ENCODE measurements at regions not wholly inside any gene's neighbourhood (a gene's known extent, or its start where the extent isn't known, plus 50 kb on each side); places are given as distances from the start of the nearest gene placed in this dataset.

DNA sequence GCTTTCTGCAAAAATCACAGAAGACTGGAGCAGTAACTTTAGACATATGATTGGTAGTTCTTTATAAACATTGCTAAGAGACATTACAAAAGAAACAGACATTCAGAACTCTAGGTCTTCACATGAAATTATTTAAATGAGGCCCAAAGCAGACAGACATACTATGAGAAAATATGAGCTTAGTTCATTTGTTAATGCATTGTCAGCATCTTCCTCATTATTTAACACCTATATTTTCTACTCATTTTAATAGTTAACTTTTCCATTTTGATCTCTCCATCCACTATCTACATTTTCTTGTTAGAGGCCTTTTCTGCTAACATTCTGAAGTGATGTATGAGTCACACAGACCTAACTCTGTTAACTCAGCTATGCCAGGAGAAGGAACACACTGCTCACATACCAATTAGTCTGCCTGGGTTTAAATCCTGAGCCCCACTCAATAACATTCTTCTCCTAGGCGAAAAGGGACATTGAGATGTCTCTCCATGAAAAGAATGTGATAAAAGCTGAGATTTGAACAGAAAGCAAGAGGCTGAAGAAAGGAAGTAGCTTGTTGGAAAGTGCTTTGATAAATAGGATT, 400.3 kb upstream of the PKDCC start:
- no peaks in the 10 kb centered on the region for H3K79me2 ChIP-seq (ENCODE audit: insufficient read depth, low read depth, low read length)
- TF ChIP-seq, protein P1, sequence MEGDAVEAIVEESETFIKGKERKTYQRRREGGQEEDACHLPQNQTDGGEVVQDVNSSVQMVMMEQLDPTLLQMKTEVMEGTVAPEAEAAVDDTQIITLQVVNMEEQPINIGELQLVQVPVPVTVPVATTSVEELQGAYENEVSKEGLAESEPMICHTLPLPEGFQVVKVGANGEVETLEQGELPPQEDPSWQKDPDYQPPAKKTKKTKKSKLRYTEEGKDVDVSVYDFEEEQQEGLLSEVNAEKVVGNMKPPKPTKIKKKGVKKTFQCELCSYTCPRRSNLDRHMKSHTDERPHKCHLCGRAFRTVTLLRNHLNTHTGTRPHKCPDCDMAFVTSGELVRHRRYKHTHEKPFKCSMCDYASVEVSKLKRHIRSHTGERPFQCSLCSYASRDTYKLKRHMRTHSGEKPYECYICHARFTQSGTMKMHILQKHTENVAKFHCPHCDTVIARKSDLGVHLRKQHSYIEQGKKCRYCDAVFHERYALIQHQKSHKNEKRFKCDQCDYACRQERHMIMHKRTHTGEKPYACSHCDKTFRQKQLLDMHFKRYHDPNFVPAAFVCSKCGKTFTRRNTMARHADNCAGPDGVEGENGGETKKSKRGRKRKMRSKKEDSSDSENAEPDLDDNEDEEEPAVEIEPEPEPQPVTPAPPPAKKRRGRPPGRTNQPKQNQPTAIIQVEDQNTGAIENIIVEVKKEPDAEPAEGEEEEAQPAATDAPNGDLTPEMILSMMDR (conservative IDR thresholded peaks at IDR 0.05; ENCODE audit: low read length) = no peak
- no peaks in the 10 kb centered on the region for H3K9me2 ChIP-seq (ENCODE audit: insufficient read depth, low read length)
- ChIA-PET POLR2A (no interaction called here), CTCF (ENCODE audit: unreplicated experiment) (no interaction called here)
- no peaks in the 10 kb centered on the region for H3K9me3 ChIP-seq (ENCODE audit: low read length)
- BruUV-seq (replicated peaks) = no TSS peak
- H3K36me3 ChIP-seq (ENCODE audit: insufficient read depth, low read length) = no peaks in the 10 kb centered on the region
- intact Hi-C loops (cut with micrococcal nuclease; ENCODE audit: unreplicated experiment) = no loop called here
- no peak overlapping the region for H3K4me3 ChIP-seq (ENCODE audit: low read depth, low read length, poor library complexity, severe bottlenecking)
- H3K4me2 ChIP-seq (ENCODE audit: low read length) = no peak overlapping the region
- H4K20me1 ChIP-seq (ENCODE audit: insufficient read depth, low read length) = no peaks in the 10 kb centered on the region
- H3K27ac ChIP-seq (ENCODE audit: low read depth, low read length, poor library complexity, severe bottlenecking) = no peak overlapping the region
- no peaks in the 10 kb centered on the region for H3K4me1 ChIP-seq (ENCODE audit: insufficient read depth, low read length, poor library complexity, severe bottlenecking)
- no peak for DNase-seq (ENCODE audit: low spot score)
- H2AFZ ChIP-seq (ENCODE audit: low read length) = no peak overlapping the region

DNA sequence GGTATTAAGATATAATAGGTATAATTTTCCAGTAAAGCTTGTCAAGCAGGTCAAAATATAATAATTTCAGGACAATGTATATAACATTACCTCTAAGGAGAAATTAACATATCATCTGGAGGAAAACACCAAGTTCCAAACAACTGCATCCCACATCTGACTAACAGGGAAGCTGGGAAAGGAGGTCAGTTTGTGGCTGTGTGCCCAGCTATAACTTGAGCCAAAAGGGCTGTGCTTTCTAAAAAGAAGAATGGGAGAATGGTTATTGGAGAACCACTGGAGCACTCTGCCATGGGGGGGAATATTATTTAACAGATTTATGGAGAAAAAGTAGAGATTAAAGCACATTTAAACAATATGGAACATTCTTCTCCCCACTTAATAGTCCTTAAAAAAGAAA, 390.6 kb upstream of the PKDCC start:
- Histone ChIP-seq H2AFZ (ENCODE audit: low read length) (no peak overlapping the region), H3K4me3 (ENCODE audit: low read depth, low read length, poor library complexity, severe bottlenecking) (no peak overlapping the region), H3K9me2 (ENCODE audit: insufficient read depth, low read length) (no peaks in the 10 kb centered on the region), H3K4me2 (ENCODE audit: low read length) (no peak overlapping the region), H3K36me3 (ENCODE audit: insufficient read depth, low read length) (no peaks in the 10 kb centered on the region), H3K9me3 (ENCODE audit: low read length) (no peaks in the 10 kb centered on the region), H3K27ac (ENCODE audit: low read depth, low read length, poor library complexity, severe bottlenecking) (no peak overlapping the region), H3K79me2 (ENCODE audit: insufficient read depth, low read depth, low read length) (no peaks in the 10 kb centered on the region), H4K20me1 (ENCODE audit: insufficient read depth, low read length) (no peaks in the 10 kb centered on the region), H3K4me1 (ENCODE audit: insufficient read depth, low read length, poor library complexity, severe bottlenecking) (no peaks in the 10 kb centered on the region)
- ChIA-PET POLR2A (no interaction called here), CTCF (ENCODE audit: unreplicated experiment) (no interaction called here)
- no peak for TF ChIP-seq EZH2phosphoT487 (IDR thresholded peaks at IDR 0.05; ENCODE audit: borderline replicate concordance, low read depth, low read length)
- TF ChIP-seq, protein P1 (conservative IDR thresholded peaks at IDR 0.05; ENCODE audit: low read length) = no peak
- DNase-seq (ENCODE audit: low spot score) = no peak
- BruUV-seq (replicated peaks) = no TSS peak
- intact Hi-C loops (cut with micrococcal nuclease; ENCODE audit: unreplicated experiment) = no loop called here

DNA sequence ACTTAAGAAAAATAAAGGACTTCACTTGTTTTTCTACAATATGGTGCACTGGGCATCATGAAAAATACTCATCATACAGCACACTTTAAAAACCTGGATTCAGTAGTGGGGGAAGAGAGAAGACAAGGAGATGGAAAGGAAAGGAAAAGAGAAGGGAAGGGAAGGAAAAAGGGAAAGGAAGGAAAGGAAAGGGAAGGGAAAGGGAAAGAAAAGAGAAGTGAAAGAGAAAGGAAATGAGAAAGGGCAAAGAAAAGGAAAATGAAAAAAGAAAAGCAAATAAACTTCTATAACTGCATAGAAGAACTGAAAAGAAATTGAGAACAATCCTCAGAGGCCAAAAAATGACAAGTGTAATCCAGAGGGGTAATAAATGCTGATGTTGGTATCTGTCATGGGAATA, 388.1 kb upstream of the PKDCC start:
- no peak overlapping the region for H3K4me2 ChIP-seq (ENCODE audit: low read length)
- no peak overlapping the region for H3K4me3 ChIP-seq (ENCODE audit: low read depth, low read length, poor library complexity, severe bottlenecking)
- ChIA-PET POLR2A (no interaction called here), CTCF (ENCODE audit: unreplicated experiment) (no interaction called here)
- no peaks in the 10 kb centered on the region for H4K20me1 ChIP-seq (ENCODE audit: insufficient read depth, low read length)
- H3K27ac ChIP-seq (ENCODE audit: low read depth, low read length, poor library complexity, severe bottlenecking) = no peak overlapping the region
- no TSS peak for BruUV-seq (replicated peaks)
- no peaks in the 10 kb centered on the region for H3K79me2 ChIP-seq (ENCODE audit: insufficient read depth, low read depth, low read length)
- no peaks in the 10 kb centered on the region for H3K36me3 ChIP-seq (ENCODE audit: insufficient read depth, low read length)
- intact Hi-C loops (cut with micrococcal nuclease; ENCODE audit: unreplicated experiment) = no loop called here
- H3K9me3 ChIP-seq (ENCODE audit: low read length) = no peaks in the 10 kb centered on the region
- H3K9me2 ChIP-seq (ENCODE audit: insufficient read depth, low read length) = no peaks in the 10 kb centered on the region
- no peak for DNase-seq (ENCODE audit: low spot score)
- H3K4me1 ChIP-seq (ENCODE audit: insufficient read depth, low read length, poor library complexity, severe bottlenecking) = no peaks in the 10 kb centered on the region
- H2AFZ ChIP-seq (ENCODE audit: low read length) = no peak overlapping the region
- TF ChIP-seq, protein P1 (conservative IDR thresholded peaks at IDR 0.05; ENCODE audit: low read length) = no peak
